Muscle layer of colon (tissue), 2 donors: ENCODE measurements at regions not wholly inside any gene's neighbourhood (a gene's known extent, or its start where the extent isn't known, plus 50 kb on each side); places are given as distances from the start of the nearest gene placed in this dataset.

Experiments used
- H3K27ac ChIP-seq: one replicate; pipeline ENCODE4 v1.7.0; 2013; ENCODE audit warnings: low read depth, mild to moderate bottlenecking, low read length, moderate library complexity
- H3K27me3 ChIP-seq, 2 donors: one replicate each; pipeline ENCODE4 v1.7.0; 2013; ENCODE audit warnings: low read length in 2 of 2, mild to moderate bottlenecking in 2 of 2; ENCODE audit not compliant: insufficient read depth in 2 of 2, control insufficient read depth in 1 of 2
- H3K36me3 ChIP-seq: one replicate; pipeline ENCODE4 v1.7.0; 2013; ENCODE audit warnings: mild to moderate bottlenecking, low read length; ENCODE audit not compliant: insufficient read depth
- H3K4me1 ChIP-seq: one replicate; pipeline ENCODE4 v1.7.0; 2013; ENCODE audit warnings: mild to moderate bottlenecking, low read length; ENCODE audit not compliant: insufficient read depth
- H3K4me3 ChIP-seq, 2 donors: one replicate each; pipeline ENCODE4 v1.7.0; 2013; ENCODE audit warnings: low read length in 2 of 2, low read depth in 1 of 2, mild to moderate bottlenecking in 1 of 2, moderate library complexity in 1 of 2
- H3K9ac ChIP-seq: one replicate; pipeline ENCODE4 v1.7.0; 2013; ENCODE audit warnings: low read length
- H3K9me3 ChIP-seq: one replicate; pipeline ENCODE4 v1.7.0; 2013; ENCODE audit warnings: mild to moderate bottlenecking, low read length
- donor health status: abdominal sarcoma.
- donor health status: Adenocarcinoma of cecum.

DNA sequence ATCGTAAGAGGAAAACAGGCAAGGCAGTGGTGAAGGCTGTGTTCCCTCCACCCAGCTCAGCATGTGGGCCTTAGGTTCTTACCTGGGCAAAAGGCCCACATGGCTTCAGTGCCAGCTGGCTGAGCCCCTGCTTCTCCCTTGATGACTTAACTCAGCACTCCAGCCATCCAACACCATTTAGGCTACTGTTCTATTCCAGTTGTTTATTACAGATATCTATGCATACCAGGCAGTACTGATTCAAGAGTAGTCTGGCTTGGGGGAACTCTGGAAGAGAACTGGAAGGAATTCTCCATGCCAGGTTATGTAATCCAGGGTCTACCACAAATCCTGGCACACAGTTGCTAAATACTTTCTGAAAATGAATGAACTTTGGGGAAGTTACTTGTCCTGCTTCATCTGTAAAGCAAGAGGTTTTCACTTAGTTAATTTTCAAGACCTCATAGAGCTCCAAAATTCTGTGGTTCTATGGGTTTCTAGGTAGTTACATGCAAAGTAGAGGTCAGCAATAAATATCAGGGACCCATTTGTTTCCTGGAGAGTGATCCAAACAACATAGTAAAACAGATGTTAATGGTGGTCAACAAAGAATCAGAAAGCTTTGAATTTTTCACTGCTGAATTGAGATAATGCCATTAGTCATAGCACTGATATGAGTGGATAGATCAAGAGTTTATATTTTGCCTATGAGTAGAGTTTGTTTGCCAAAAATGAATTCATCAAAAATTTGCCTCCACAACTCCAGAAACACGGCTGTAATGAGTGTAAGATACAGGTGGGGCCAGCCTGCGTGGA, 88.2 kb upstream of the OSMR start:
- Histone ChIP-seq H3K27ac (no peak overlapping the region), H3K9me3 (no peaks in the 10 kb centered on the region), H3K4me3 (no peak overlapping the region), H3K27me3 (no peaks in the 10 kb centered on the region), H3K36me3 (no peaks in the 10 kb centered on the region), H3K9ac (no peak overlapping the region), H3K4me1 (peaks cover 20% of the 10 kb centered on the region)

DNA sequence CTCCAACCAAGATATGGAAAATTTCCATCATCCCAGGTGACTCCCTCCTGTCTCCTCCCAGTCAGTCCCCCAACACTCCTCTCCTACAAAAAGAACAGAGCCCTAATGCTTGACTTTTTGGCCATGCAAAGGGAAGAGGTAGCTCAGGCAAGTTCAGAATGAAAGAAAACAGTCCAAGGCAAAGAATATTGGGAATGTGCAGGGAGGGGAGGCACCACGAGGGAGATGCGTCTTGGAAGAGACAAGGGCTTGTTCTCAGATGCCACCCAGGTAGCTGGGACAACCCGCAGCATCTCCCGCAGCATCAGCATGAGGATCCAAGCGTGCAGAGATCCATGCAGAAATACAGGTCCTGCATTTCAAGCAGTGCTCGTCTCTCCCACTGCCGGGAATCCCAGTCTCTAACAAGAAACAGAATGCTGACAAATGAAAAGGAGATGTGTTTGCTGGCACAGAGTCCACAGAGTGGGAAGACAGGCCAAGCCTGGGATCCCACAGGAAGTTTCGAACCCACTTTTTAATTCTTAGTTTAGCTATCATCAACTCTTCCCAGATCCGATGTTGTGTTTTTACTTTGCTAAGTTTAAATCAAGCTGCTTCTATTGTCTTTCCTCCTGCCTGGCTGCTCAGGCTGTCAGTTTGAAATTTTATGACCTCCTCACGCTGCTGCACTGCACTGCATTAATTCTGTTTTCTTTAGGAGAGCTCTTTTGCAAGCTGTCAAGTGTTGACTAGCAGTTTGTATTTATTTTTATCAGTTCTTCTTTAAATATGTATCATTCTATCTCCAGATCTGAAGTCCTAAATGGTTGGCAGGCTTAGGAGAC, 86.8 kb upstream of the OSMR start:
- Histone ChIP-seq H3K9me3 (no peaks in the 10 kb centered on the region), H3K9ac (no peak overlapping the region), H3K4me3 (no peak overlapping the region), H3K36me3 (no peaks in the 10 kb centered on the region), H3K27me3 (no peaks in the 10 kb centered on the region), H3K27ac (no peak overlapping the region), H3K4me1 (peaks cover 20% of the 10 kb centered on the region)

- Histone ChIP-seq H3K27ac (no peak overlapping the region), H3K9ac (no peak overlapping the region), H3K27me3 (no peaks in the 10 kb centered on the region), H3K4me1 (no peaks in the 10 kb centered on the region), H3K9me3 (peaks cover 6% of the 10 kb centered on the region), H3K36me3 (no peaks in the 10 kb centered on the region), H3K4me3 (no peak overlapping the region)
Observed at GRCh38 chr5:38764937-38765391, 80.8 kb upstream of the OSMR start.

DNA sequence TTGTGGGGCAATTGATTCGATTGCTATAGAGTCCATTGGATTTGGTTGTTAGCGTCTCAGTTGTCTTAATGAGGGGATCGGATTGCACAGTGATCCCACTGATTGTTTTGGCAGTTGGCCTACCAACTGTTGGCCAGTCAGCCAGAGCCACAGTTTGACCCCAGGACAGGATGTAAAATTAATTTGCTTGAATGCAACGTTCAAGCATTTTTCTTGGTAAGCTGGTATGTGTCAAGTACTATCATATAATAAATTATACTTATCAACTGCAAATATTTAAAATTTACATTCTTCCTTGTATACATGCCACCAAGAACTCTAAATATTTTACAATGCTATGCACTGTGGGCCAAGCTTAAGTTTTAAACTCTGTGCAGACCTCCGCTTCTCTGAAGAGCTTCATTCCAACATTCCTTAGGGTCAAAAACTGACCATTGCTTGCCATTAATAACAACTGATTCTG, 80.4 kb upstream of the OSMR start:
- Histone ChIP-seq H3K4me3 (no peak overlapping the region), H3K36me3 (no peaks in the 10 kb centered on the region), H3K9ac (no peak overlapping the region), H3K27me3 (no peaks in the 10 kb centered on the region), H3K27ac (no peak overlapping the region), H3K9me3 (peaks cover 6% of the 10 kb centered on the region), H3K4me1 (no peaks in the 10 kb centered on the region)

DNA sequence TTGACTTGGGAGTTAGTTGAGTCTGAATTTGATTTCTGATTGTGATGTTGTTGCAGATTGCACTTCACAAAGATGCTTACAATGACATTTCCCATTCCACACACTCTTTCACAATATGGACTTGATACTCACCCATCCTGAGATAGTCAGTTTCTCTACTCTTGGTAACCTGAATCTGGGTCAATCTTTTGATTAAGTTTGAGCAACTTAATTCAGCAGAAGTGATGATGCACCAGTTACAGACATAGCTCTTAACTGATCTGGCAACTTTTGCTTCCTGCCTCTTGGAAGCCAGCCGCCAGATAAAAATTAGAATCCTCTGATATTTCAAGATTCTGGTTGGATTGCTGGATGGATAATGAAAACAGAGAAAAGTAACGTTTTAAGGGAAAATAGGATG, 79.7 kb upstream of the OSMR start:
- Histone ChIP-seq H3K9ac (no peak overlapping the region), H3K4me3 (no peak overlapping the region), H3K36me3 (no peaks in the 10 kb centered on the region), H3K27me3 (no peaks in the 10 kb centered on the region), H3K9me3 (peaks cover 6% of the 10 kb centered on the region), H3K4me1 (no peaks in the 10 kb centered on the region), H3K27ac (no peak overlapping the region)

GRCh38 chr5:38768412-38769211, 77.2 kb upstream of the OSMR start:
- Histone ChIP-seq H3K9ac (no peak overlapping the region), H3K4me3 (no peak overlapping the region), H3K36me3 (no peaks in the 10 kb centered on the region), H3K9me3 (peaks cover 6% of the 10 kb centered on the region), H3K4me1 (no peaks in the 10 kb centered on the region), H3K27ac (no peak overlapping the region), H3K27me3 (no peaks in the 10 kb centered on the region)

DNA sequence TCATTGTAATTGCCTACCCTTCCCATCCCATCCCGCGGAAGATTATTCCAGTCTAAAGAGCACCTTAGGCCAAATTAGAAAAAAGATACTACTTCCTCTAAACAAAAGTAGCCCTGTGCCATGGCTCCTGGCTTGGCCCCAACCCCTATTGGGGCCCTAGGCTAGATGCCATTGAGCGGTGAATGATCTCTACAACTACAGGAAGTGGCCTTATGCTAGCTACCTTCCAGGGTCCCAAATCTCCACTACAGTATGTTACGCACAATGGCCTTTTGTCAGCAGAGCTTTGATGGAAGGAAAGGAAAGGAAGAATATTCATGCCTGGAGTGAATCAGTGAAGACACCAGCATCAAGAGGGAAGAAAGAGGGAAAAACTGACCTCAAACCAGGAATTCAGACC, 73.3 kb upstream of the OSMR start:
- Histone ChIP-seq H3K27me3 (no peaks in the 10 kb centered on the region), H3K27ac (no peak overlapping the region), H3K9me3 (no peaks in the 10 kb centered on the region), H3K4me3 (no peak overlapping the region), H3K4me1 (no peaks in the 10 kb centered on the region), H3K9ac (no peak overlapping the region), H3K36me3 (no peaks in the 10 kb centered on the region)

- H3K27ac ChIP-seq = no peak overlapping the region
- no peak overlapping the region for H3K4me3 ChIP-seq
- H3K4me1 ChIP-seq = no peaks in the 10 kb centered on the region
- H3K9ac ChIP-seq = no peak overlapping the region
- H3K9me3 ChIP-seq = no peaks in the 10 kb centered on the region
- no peaks in the 10 kb centered on the region for H3K27me3 ChIP-seq
- H3K36me3 ChIP-seq = no peaks in the 10 kb centered on the region
Observed at GRCh38 chr5:38775218-38775840, 70.5 kb upstream of the OSMR start.

GRCh38 chr5:38776149-38776896, 69.5 kb upstream of the OSMR start:
- Histone ChIP-seq H3K9ac (no peak overlapping the region), H3K27me3 (no peaks in the 10 kb centered on the region), H3K9me3 (no peaks in the 10 kb centered on the region), H3K27ac (no peak overlapping the region), H3K4me3 (no peak overlapping the region), H3K4me1 (peaks cover 8% of the 10 kb centered on the region), H3K36me3 (no peaks in the 10 kb centered on the region)

DNA sequence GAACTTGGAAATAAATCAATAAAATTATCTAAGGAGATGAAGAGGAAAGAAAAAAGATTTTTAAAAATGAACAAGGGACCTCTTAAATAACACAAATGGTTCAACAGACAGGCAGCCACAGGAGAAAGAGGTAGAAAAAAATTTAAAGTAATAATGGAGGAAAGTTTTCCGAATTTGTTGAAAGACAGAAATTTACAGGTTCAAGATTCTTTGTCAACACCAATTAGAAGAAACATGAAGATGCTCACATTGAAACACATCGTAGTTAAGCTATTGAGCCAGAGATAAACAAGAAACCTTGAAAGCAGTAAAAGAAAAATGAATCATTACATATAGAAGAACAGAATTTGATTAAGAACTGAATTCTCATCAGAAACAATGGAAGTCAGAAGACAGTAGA, 68.7 kb upstream of the OSMR start:
- no peak overlapping the region for H3K4me3 ChIP-seq
- H3K9ac ChIP-seq = no peak overlapping the region
- no peaks in the 10 kb centered on the region for H3K27me3 ChIP-seq
- H3K27ac ChIP-seq = no peak overlapping the region
- no peaks in the 10 kb centered on the region for H3K9me3 ChIP-seq
- H3K36me3 ChIP-seq = no peaks in the 10 kb centered on the region
- peaks cover 11% of the 10 kb centered on the region for H3K4me1 ChIP-seq
